H1 (cell line): ENCODE measurements at regions not wholly inside any gene's neighbourhood (a gene's known extent, or its start where the extent isn't known, plus 50 kb on each side); places are given as distances from the start of the nearest gene placed in this dataset.
"Not testable (repeated sequence)": the region's sequence is repeated elsewhere in the genome, so short reads cannot be mapped to it uniquely, and the experiment has no call there.

Experiments used
- CTCF ChIA-PET: fragments of 300-600 bp; sonication (Branson Sonifier 250); formaldehyde crosslinking; loops from one replicate; lab custom pipeline; 2021; ENCODE audit not compliant: partially characterized antibody; lab: Charles Lee
- POLR2A ChIA-PET: fragments of 300-600 bp; sonication (Branson Sonifier 250); formaldehyde crosslinking; loops from one replicate; lab custom pipeline; 2021; ENCODE audit warnings: inconsistent platforms; ENCODE audit not compliant: partially characterized antibody; lab: Charles Lee
- DNase-seq, 2 experiments: peaks; one replicate each; pipeline versions ENCODE4 v3.0.0 to v3.0.0-alpha.2; 2010 to 2022; ENCODE audit warnings: low spot score in 2 of 2, low read depth in 1 of 2, mixed read lengths in 1 of 2
- FAIRE-seq: peaks from 2 replicates; lab custom pipeline; 2011; peaks lifted over from hg19 to GRCh38; lab: Jason Lieb, UNC
- H2AFZ ChIP-seq: 2 replicates; pipeline ENCODE4 v1.8.1; 2012; ENCODE audit warnings: low read length, inconsistent platforms
- H2AK5ac ChIP-seq: 2 replicates; pipeline ENCODE4 v1.6.1; 2013; ENCODE audit warnings: low read depth, low read length
- H2BK120ac ChIP-seq: replicated peaks from 2 replicates; pipeline ENCODE3; 2013; ENCODE audit warnings: low read depth, low read length, inconsistent platforms
- H2BK12ac ChIP-seq: 2 replicates; pipeline ENCODE4 v1.6.1; 2013; ENCODE audit warnings: low read depth, low read length
- H2BK15ac ChIP-seq: 2 replicates; pipeline ENCODE4 v1.6.1; 2013; ENCODE audit warnings: low read length
- H2BK20ac ChIP-seq: 2 replicates; pipeline ENCODE4 v1.6.1; 2013; ENCODE audit warnings: low read length
- H2BK5ac ChIP-seq: 2 replicates; pipeline ENCODE4 v1.6.1; 2013; ENCODE audit warnings: low read depth, low read length
- H3K14ac ChIP-seq: 2 replicates; pipeline ENCODE4 v1.6.1; 2013; ENCODE audit warnings: inconsistent platforms; ENCODE audit not compliant: insufficient read length
- H3K18ac ChIP-seq: 2 replicates; pipeline ENCODE4 v1.6.1; 2013; ENCODE audit warnings: low read length; ENCODE audit errors: extremely low read depth
- H3K23ac ChIP-seq: 2 replicates; pipeline ENCODE4 v1.6.1; 2013; ENCODE audit warnings: inconsistent platforms; ENCODE audit not compliant: insufficient read length
- H3K23me2 ChIP-seq: 2 replicates; pipeline ENCODE4 v1.6.1; 2013; ENCODE audit warnings: low read depth, low read length
- H3K27ac ChIP-seq: 2 replicates; pipeline ENCODE4 v1.6.1; 2011; ENCODE audit warnings: low read depth, low read length, inconsistent platforms
- H3K27me3 ChIP-seq, 4 experiments: replicated peaks in 1 of 4; 1 replicate in 1 of 4; 2 replicates in 3 of 4; pipeline versions ENCODE4 v1.6.1 to v1.8.1; 2011 to 2013; ENCODE audit warnings: low read length in 3 of 4, mild to moderate bottlenecking in 3 of 4, inconsistent platforms in 2 of 4, mixed read lengths in 2 of 4, moderate library complexity in 1 of 4; ENCODE audit not compliant: control insufficient read depth in 3 of 4, insufficient read depth in 3 of 4; ENCODE audit errors: extremely low read depth in 1 of 4
- H3K36me3 ChIP-seq, 4 experiments: 2 replicates each; pipeline versions ENCODE4 v1.6.1 to v1.8.1; 2011 to 2013; ENCODE audit warnings: mild to moderate bottlenecking in 4 of 4, low read length in 3 of 4, moderate library complexity in 2 of 4, control low read depth in 1 of 4, inconsistent platforms in 1 of 4; ENCODE audit not compliant: insufficient read depth in 4 of 4, control insufficient read depth in 2 of 4
- H3K4ac ChIP-seq: replicated peaks from 2 replicates; pipeline ENCODE3; 2013; ENCODE audit warnings: low read length, low read depth, mixed read lengths, inconsistent platforms; ENCODE audit not compliant: insufficient read length
- H3K4me1 ChIP-seq, 4 experiments: replicated peaks in 1 of 4; 1 replicate in 1 of 4; 2 replicates in 3 of 4; pipeline versions ENCODE4 v1.6.1 to v1.8.1; 2011 to 2013; ENCODE audit warnings: low read length in 3 of 4, inconsistent platforms in 2 of 4, mixed read lengths in 1 of 4; ENCODE audit not compliant: insufficient read depth in 4 of 4, control insufficient read depth in 3 of 4
- H3K4me2 ChIP-seq, 2 experiments: 2 replicates each; pipeline versions ENCODE4 v1.6.1 to v1.8.1; 2011 to 2013; ENCODE audit warnings: low read depth in 2 of 2, low read length in 2 of 2, control low read depth in 1 of 2, inconsistent platforms in 1 of 2, mild to moderate bottlenecking in 1 of 2; ENCODE audit not compliant: insufficient read depth in 1 of 2
- H3K4me3 ChIP-seq, 4 experiments: fragments of 200-600, 300-600 bp in 1 of 4; sonication (generic), shearing (Covaris generic), sonication (Bioruptor Twin) in 1 of 4; 2 replicates each; pipeline versions ENCODE4 v1.5.1 to v1.8.1; 2011 to 2016; ENCODE audit warnings: low read length in 4 of 4, low read depth in 3 of 4, control low read depth in 2 of 4, inconsistent platforms in 2 of 4, mild to moderate bottlenecking in 2 of 4, mixed read lengths in 1 of 4, moderate library complexity in 1 of 4; ENCODE audit not compliant: insufficient read depth in 2 of 4; ENCODE audit errors: extremely low read depth in 1 of 4
- H3K56ac ChIP-seq: replicated peaks from 2 replicates; pipeline ENCODE3; 2013; ENCODE audit warnings: low read depth, mild to moderate bottlenecking, mixed read lengths, low read length, inconsistent platforms; ENCODE audit not compliant: insufficient read length
- H3K79me1 ChIP-seq: 2 replicates; pipeline ENCODE4 v1.6.1; 2013; ENCODE audit warnings: low read depth, low read length, control low read depth
- H3K79me2 ChIP-seq, 2 experiments: 2 replicates each; pipeline versions ENCODE4 v1.6.1 to v1.8.1; 2012 to 2013; ENCODE audit warnings: low read length in 2 of 2, mild to moderate bottlenecking in 2 of 2, inconsistent platforms in 1 of 2; ENCODE audit not compliant: insufficient read depth in 2 of 2, control insufficient read depth in 1 of 2
- H3K9ac ChIP-seq, 4 experiments: replicated peaks in 1 of 4; 1 replicate in 1 of 4; 2 replicates in 3 of 4; pipeline versions ENCODE4 v1.6.1 to v1.8.1; 2011 to 2013; ENCODE audit warnings: low read depth in 3 of 4, low read length in 3 of 4, control low read depth in 2 of 4, mild to moderate bottlenecking in 2 of 4, moderate library complexity in 2 of 4, inconsistent platforms in 1 of 4; ENCODE audit errors: extremely low read depth in 1 of 4
- H3K9me3 ChIP-seq, 2 experiments: 2 replicates each; pipeline versions ENCODE4 v1.6.1 to v1.8.1; 2012 to 2013; ENCODE audit warnings: mild to moderate bottlenecking in 2 of 2, moderate library complexity in 2 of 2, control low read depth in 1 of 2, inconsistent platforms in 1 of 2, low read depth in 1 of 2, low read length in 1 of 2, mixed read lengths in 1 of 2; ENCODE audit not compliant: insufficient read depth in 2 of 2
- H4K20me1 ChIP-seq, 2 experiments: replicated peaks in 1 of 2; 2 replicates each; pipeline versions ENCODE3 to v1.8.1; 2011 to 2013; ENCODE audit warnings: inconsistent platforms in 2 of 2, low read length in 2 of 2, mild to moderate bottlenecking in 1 of 2; ENCODE audit not compliant: insufficient read depth in 2 of 2, control insufficient read depth in 1 of 2
- H4K5ac ChIP-seq: 2 replicates; pipeline ENCODE4 v1.6.1; 2013; ENCODE audit warnings: low read length, low read depth, mixed read lengths, inconsistent platforms; ENCODE audit not compliant: insufficient read length
- H4K8ac ChIP-seq: 2 replicates; pipeline ENCODE4 v1.8.0; 2013; ENCODE audit warnings: mild to moderate bottlenecking, moderate library complexity, low read length, inconsistent platforms; ENCODE audit not compliant: insufficient read depth; ENCODE audit errors: extremely low read depth
- H4K91ac ChIP-seq: replicated peaks from 2 replicates; pipeline ENCODE3; 2013; ENCODE audit warnings: low read length, mixed read lengths, inconsistent platforms; ENCODE audit not compliant: insufficient read length
- EZH2 ChIP-seq: fragments of 200-600 bp; sonication (generic); IDR thresholded peaks from 2 replicates; pipeline ENCODE4 v1.7.1; 2012; ENCODE audit warnings: low read depth, mild to moderate bottlenecking, moderate library complexity, low read length, inconsistent platforms; ENCODE audit not compliant: severe bottlenecking
- GABPA ChIP-seq: IDR thresholded peaks from 2 replicates; pipeline ENCODE4 v1.6.1; 2011; ENCODE audit warnings: mild to moderate bottlenecking, low read length, moderate library complexity, borderline replicate concordance; ENCODE audit not compliant: insufficient read depth
- GTF2F1 ChIP-seq: IDR thresholded peaks from 2 replicates; pipeline ENCODE4 v1.6.1; 2012; ENCODE audit warnings: low read depth, low read length, improper control_type of control experiment, borderline replicate concordance
- KDM4A ChIP-seq: IDR thresholded peaks from one replicate; pipeline ENCODE4 v1.7.1; 2012; ENCODE audit warnings: low read depth, mild to moderate bottlenecking, moderate library complexity, low read length, inconsistent platforms; ENCODE audit not compliant: severe bottlenecking
- RFX5 ChIP-seq: IDR thresholded peaks from 2 replicates; pipeline ENCODE4 v1.6.1; 2011; ENCODE audit warnings: low read depth, low read length, improper control_type of control experiment, borderline replicate concordance
- SP1 ChIP-seq: IDR thresholded peaks from 2 replicates; pipeline ENCODE4 v1.6.1; 2011; ENCODE audit warnings: low read depth, low read length
- WGBS, 2 experiments: shearing (Covaris generic) in 1 of 2; methylation state at CpG; one replicate each; pipeline versions ENCODE4 v1.1.6 to v1.1.7; 2013 to 2015; ENCODE audit warnings: low lambda C conversion rate in 2 of 2, mixed read lengths in 2 of 2, inconsistent platforms in 1 of 2, low coverage in 1 of 2, missing lambda C conversion rate in 1 of 2; ENCODE audit not compliant: insufficient replicate concordance in 2 of 2, insufficient coverage in 1 of 2, insufficient read length in 1 of 2; ENCODE audit errors: extremely low coverage in 1 of 2, missing lambda C conversion rate in 1 of 2; 5-methylcytosine and 5-hydroxymethylcytosine counted together

- TF ChIP-seq SP1: no peak
- no peak for TF ChIP-seq KDM4A
- TF ChIP-seq GABPA: no peak
- no peak for TF ChIP-seq EZH2
- no peak for TF ChIP-seq RFX5
- no peak for TF ChIP-seq GTF2F1
Observed at GRCh38 chr12:22124987-22125386, 79.0 kb downstream of the CMAS start (continued).

GRCh38 chr12:22126101-22126500 is 80.1 kb downstream of the CMAS start:
- H3K4ac ChIP-seq, H3K27me3 ChIP-seq, H2BK5ac ChIP-seq, H2AFZ ChIP-seq, H3K18ac ChIP-seq, H4K91ac ChIP-seq, H3K23me2 ChIP-seq, H4K8ac ChIP-seq, H3K4me3 ChIP-seq, H2BK15ac ChIP-seq, H3K9ac ChIP-seq, DNase-seq, H4K20me1 ChIP-seq, H2BK20ac ChIP-seq, H2AK5ac ChIP-seq, H3K36me3 ChIP-seq, H3K79me1 ChIP-seq, H3K14ac ChIP-seq, H3K23ac ChIP-seq, H3K4me2 ChIP-seq, H3K79me2 ChIP-seq, CTCF ChIA-PET, H2BK12ac ChIP-seq, H3K56ac ChIP-seq, FAIRE-seq, H3K27ac ChIP-seq, H2BK120ac ChIP-seq, H4K5ac ChIP-seq, POLR2A ChIA-PET, H3K4me1 ChIP-seq: not testable (repeated sequence)
- H3K9me3 ChIP-seq: peaks cover 9 to 11% of the 10 kb centered on the region in 2 experiments; a peak in 3 of 4 replicates
- WGBS, 2 experiments: 43% methylated on average over 2 of the region's 2 CpGs; no CpG with 5 or more reads in 1 of the 2 experiments
